ENCODE measurements at regions not wholly inside any gene's neighbourhood (a gene's known extent, or its start where the extent isn't known, plus 50 kb on each side); places are given as distances from the start of the nearest gene placed in this dataset.

DNA sequence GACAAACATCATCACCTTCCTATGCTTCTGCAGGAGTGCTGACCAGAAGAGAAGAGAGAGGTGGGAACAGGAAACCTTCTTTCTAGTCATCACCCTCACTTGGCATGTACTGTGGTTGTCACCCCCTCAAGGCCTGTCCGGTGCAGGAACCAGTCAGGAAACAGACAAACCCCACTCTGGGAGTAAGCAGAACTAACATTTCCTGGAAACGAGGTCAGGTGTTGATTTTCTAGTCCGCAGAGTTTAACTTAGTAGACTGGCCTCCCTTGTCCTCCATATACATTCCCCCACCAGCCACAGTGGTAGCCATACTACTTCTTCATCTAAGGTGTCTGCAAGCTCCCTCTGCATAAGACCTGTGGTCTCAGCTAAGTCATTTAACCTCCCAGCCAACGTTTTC, 80.7 kb upstream of the NCAM1 start:
- peak in 1 of 2 donors; percentile 24 for ATAC-seq

DNA sequence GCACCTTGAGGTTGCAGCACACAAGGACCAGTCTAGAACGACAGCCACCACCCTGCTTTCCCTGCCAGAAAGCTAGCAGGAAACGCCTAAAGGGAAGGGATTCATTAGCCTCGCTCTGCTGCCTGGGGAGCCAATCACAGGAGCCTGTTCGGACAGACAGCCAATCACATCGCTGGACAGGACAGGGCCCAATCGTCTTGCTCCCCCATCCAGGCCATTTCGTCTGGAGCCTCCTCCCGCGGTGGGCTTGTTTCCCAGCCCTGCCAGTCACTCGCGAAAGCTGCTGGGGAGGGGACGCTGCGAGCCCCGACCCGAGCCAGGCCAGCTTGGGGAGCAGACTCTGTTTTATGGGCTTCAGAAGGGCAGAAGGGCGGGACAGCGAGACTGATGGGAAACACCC, 79.8 kb upstream of the NCAM1 start:
- no peak for ATAC-seq

DNA sequence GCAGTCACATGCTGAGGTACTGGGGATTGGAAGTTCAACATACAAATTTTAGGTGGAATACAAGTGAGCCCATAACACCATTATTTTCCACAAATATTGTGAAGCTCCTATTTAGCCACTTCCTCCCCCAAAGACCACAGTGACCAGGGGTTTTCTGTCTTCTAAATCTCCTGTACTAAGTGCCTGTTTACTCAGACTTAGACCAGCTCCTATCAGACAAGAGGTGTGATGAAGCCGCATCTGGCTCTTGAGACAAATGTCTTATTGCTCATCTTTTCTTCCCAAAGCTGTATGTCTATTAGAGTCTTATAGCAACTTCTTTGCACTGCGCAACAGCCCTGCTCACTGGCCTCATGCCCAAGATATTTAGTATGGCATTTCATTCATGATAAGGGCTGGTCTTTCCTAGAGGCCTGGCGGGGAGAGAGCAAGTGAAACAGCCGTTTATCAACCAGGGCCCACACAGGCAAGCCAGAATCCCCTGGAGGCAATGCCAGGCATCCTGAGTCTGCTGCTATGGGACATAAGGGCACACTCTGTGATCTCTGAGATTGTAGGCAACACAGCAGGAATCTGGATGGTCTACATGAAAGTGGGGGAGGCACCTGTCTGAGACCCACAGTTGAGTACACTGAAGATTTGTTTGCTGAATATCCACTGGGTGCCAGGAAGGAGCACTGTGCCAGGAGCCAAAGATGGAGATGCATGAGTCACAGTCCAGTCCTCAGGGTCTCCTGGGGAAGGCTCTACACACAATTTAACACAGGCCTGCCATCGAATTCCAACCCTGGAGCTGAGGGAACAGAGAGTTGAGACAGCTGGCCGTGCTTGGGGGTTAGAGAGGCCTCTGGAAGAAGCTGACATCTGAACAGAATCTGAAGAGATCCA, 78.5 kb upstream of the NCAM1 start:
- no peak for ATAC-seq

DNA sequence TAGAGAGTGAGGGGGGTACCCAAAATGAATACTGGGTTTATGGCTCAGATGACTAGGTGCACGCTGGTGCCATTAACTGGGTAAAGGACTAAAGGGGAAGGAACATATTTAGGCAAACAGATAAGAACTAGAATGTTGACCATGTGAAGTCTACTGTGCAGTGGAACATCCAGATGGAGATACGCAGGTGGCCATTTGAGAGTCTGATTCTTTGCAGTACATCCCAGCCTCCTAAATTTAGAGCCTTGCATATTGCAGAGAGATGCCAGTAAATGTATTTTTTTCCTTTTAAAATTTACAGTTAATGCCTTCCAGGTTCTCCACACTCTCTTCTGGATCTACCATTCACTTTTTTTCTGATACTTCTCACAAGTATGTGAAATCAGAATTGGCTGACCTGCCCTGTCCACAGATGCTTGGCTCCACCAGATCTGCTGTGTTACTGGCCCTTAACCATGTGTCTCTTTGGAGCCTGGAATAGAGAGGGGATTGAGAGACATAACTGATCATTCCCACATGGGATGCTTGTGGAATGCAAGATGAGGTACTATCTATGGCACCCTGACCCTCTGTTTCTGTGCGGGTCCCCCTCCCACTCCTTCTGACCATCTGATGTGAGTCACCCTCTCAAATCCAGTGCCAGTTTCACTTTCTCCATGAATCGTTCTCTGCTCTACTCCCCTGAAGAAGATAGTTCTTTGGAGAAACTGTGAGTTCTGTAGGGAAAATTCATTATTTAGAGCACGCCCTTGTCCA, 77.0 kb upstream of the NCAM1 start:
- ATAC-seq, result no peak

DNA sequence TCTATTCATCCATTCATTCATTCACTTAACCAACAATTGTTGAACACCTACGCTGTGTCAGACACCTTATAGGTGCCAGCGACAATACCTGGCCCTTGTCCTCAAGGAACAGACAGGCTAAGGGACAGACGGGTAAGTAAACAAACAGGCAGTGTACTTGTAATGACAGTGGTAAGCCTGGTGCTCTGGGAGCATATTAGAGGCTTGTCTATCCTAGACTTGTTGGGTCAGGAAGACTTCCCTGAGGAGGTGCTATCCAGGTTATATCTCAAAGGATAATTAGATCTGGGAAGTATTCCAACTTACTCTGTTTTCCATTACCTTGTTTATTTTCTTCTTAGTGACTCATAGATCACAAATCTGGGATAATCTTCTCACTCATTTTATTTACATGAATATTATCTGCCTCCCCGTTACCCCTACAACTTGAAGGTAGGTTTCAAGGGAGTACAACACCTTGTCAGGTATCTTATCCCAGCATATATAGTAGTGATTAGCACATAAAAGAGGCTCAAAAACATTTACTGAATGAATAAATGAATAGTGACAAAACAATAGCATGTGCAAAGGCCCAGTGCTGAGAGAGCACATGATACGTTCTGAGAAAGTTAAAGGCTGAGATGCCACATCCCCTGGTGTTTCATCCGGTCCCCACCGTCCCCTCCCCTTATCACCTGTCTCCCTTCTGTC, 75.3 kb upstream of the NCAM1 start:
- no peak for ATAC-seq

DNA sequence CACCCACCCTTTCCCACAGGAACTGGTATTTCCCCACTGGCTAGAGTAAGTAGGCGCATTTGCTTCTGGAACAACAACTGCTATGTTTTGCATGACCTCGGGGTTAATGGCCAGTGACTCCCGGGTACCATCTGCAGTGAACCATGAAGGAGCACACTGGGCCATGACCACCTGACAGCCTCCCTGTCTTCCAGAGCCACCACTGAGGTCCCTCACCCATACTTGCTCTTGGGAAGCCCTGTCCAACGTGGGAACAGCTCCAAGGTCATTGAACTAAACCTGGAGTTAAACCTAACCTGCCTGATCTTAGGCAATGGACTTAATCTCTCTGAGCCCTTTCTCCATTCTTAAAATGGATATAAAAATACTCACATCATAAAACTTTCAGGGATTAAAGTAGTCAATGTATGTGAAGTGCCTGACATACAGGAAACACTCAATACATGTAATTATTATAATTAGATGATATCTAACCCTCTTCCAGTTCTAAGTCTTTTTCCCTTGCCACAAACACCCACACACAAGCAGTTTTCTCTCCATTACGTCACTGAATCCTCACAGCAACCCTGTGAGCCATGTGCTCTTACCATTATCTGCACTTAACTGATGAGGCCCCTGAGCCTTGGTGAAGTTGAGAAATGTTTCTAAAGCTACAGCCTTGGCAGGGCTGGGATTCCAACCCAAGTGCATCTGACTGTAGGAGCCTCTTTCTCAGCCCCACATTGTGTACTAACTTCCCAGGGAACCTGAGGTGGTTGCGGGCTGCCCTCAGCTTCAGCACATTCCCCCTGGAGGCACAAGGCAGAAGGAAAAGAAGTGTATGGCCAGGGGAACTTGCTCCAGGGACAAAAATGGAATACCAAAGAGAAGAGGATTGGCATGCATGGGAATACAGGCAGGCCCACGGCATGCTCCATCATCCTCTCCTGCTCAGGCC, 74.5 kb upstream of the NCAM1 start:
- no peak for ATAC-seq

DNA sequence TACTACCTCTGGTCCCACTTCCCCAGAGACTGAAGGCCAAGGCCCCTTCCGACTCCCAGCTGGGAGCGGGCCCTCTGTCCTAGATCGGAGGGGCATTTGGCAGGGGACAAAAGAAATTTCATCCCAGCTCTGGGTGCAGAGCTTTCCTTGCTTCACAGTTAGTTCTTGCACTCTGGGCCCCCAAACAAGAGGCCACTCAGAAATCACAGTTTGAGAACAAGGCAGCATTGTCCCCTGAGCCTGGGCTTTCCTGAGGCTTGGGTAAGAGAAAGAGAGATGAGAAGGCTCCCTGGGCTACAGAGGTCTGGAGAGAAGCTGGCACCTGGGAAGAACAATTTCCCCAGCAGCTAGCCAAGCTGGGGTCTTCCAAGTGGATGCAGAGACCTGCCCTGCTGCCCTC, 71.8 kb upstream of the NCAM1 start:
- no peak for ATAC-seq

DNA sequence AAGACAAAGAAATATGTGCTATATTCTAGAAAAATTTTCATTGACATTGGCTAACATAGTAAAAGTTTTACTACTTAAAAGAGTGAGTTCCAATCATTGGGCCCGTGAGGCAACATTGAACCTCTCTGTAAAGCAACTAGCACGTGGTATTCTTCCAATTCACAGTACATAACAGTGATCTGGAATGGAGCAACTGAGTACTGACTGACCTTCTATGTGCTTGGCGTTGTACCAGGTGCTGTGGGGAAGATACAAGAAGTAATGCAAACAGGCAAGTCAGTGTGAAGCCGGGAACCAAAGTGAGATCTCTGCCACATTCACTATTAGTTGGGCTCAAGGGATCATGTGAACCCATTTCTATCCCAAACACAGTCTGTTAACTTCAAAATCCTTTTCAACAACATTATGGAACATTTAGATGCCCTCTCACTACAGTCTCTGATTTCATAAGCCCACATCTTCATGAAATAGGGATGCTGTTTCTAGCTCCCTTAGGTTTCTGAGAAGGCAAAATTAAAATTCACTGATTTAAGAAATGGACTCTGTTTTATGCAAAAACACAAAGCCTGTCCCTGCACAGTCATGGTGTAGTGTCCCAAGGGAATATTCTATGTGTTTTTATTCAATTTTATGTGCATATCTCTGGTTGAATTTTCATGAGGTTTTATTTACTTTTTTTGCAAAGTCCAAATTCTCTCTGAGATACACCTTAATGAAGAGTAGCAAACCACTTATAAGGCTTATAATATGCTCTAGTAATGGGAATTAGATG, 61.8 kb upstream of the NCAM1 start:
- ATAC-seq, result no peak

GRCh38 chr11:112901924-112902323, 59.3 kb upstream of the NCAM1 start:
- ATAC-seq, result no peak

DNA sequence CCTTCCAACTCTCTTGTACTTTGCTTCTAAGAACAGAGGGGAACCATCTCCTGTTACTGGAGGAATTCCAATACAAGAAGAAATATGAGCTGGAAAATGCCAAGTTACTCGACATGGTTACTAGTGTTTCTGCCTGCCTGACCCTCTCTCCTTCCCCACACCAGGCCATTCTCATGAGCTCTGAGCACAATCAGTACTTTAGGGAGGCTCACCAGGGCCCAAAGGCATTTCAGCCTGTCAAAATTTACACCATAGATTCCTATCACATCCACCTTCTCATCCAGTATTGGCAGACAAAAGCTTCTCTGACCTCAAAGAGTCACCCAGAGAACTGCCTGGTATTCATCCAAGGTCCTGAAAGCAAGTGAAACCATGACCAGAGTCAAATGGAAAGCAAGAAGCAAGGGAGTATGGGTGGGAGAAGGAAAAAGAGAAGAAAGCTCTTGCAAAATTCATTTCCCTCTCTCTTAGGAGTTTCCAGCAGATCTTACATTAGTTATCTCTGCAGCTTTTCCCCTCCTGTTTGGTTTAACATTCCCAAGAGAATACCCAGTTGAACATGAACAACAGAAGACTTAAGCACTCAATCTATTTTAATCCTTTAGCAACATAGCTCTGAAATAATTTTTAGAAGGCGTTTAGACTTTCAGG, 58.7 kb upstream of the NCAM1 start:
- ATAC-seq, result no peak

- ATAC-seq, result no peak
These were observed 57.9 kb upstream of the NCAM1 start for GRCh38 chr11:112903340-112903739.

DNA sequence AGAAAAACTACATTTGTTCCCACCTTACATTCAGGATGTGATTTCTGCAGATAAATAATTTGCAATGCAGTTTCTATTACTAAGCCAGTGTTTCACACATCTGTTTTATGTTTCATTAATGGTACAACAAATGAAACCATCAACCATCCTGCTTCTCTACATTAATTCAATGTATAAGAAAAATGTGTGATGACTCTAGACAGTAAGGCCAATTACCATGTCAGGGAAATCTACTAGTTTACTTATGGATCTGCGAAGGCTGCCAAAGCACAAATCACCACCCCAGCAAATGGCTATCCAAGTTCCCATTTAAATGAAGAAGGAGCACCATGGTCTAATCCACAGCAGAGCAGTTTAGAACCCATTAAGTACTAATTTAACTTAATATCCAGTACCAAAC, 50.1 kb upstream of the NCAM1 start:
- ATAC-seq, result no peak
